K562 (cell line): ENCODE measurements at regions not wholly inside any gene's neighbourhood (a gene's known extent, or its start where the extent isn't known, plus 50 kb on each side); places are given as distances from the start of the nearest gene placed in this dataset.

Source experiments
- ATAC-seq: fragments of 200-7000 bp; cut with Tn5 transposase; 3 replicates; pipeline ENCODE4 v1.9.1; 2020; ENCODE audit warnings: moderate library complexity
- BruUV-seq: library from RNA; stranded (reverse); fragments of 400-500 nt; replicated peaks from 2 replicates; lab custom pipeline; 2021; lab: Mats Ljungman, UMichigan
- CTCF ChIA-PET: fragments of 300-600 bp; formaldehyde crosslinking; extraction: SDS; loops from one replicate; lab custom pipeline; 2021; ENCODE audit warnings: low intra/inter-chr PET ratio; lab: Yijun Ruan, JAX
- POLR2A ChIA-PET: fragments of 300-600, 350-650 bp; sonication (Branson Sonifier 250); formaldehyde crosslinking; extraction: SDS; loops from one replicate; lab custom pipeline; 2021; ENCODE audit warnings: antibody characterized with exemption, inconsistent platforms; lab: Yijun Ruan, JAX
- DNase-seq, 4 experiments: peaks; one replicate each; pipeline versions ENCODE4 v3.0.0 to v3.0.0-alpha.2; 2011 to 2018; ENCODE audit warnings: low spot score in 3 of 4, mixed read lengths in 3 of 4; ENCODE audit errors: extremely low read depth in 1 of 4
- FAIRE-seq: peaks from 2 replicates; lab custom pipeline; 2011; peaks lifted over from hg19 to GRCh38; lab: Jason Lieb, UNC
- H2AFZ ChIP-seq: 2 replicates; pipeline ENCODE4 v1.6.0; 2011; ENCODE audit warnings: low read depth, low read length, control low read depth, inconsistent platforms
- H3K27ac ChIP-seq: fragments of 200-600 bp; 3 replicates; pipeline ENCODE4 v1.8.0; 2011; ENCODE audit warnings: low read depth, mild to moderate bottlenecking, control low read depth, inconsistent platforms, low read length, moderate library complexity, mixed read lengths; ENCODE audit errors: extremely low read depth
- H3K27me3 ChIP-seq, 2 experiments: fragments of 300-600 bp in 1 of 2; 2 replicates in 1 of 2; 3 replicates in 1 of 2; pipeline versions ENCODE4 v1.6.0 to v1.8.0; 2011; ENCODE audit warnings: inconsistent platforms in 2 of 2, low read length in 2 of 2, mild to moderate bottlenecking in 1 of 2, mixed read lengths in 1 of 2, moderate library complexity in 1 of 2; ENCODE audit not compliant: control insufficient read depth in 2 of 2, insufficient read depth in 2 of 2
- H3K36me3 ChIP-seq: fragments of 300-600 bp; 3 replicates; pipeline ENCODE4 v1.8.0; 2011; ENCODE audit warnings: mild to moderate bottlenecking, low read length, inconsistent platforms; ENCODE audit not compliant: control insufficient read depth, insufficient read depth
- H3K4me1 ChIP-seq, 2 experiments: fragments of 200-600 bp in 1 of 2; replicated peaks in 1 of 2; 2 replicates in 1 of 2; 3 replicates in 1 of 2; pipeline versions ENCODE4 v1.5.1 to v1.8.0; 2011; ENCODE audit warnings: inconsistent platforms in 2 of 2, low read length in 2 of 2, mild to moderate bottlenecking in 1 of 2, mixed read lengths in 1 of 2, moderate library complexity in 1 of 2; ENCODE audit not compliant: control insufficient read depth in 2 of 2, insufficient read depth in 2 of 2
- H3K4me2 ChIP-seq: 2 replicates; pipeline ENCODE4 v1.6.1; 2011; ENCODE audit warnings: low read length, control low read depth, inconsistent platforms, mixed read lengths; ENCODE audit not compliant: insufficient read depth
- H3K4me3 ChIP-seq: fragments of 200-600 bp; sonication (generic), shearing (Covaris generic); 2 replicates; pipeline ENCODE4 v1.5.1; 2016; ENCODE audit warnings: control low read depth, inconsistent platforms
- H3K79me2 ChIP-seq: fragments of 200-600 bp; 3 replicates; pipeline ENCODE4 v1.8.0; 2011; ENCODE audit warnings: low read length, inconsistent platforms; ENCODE audit not compliant: control insufficient read depth, insufficient read depth
- H3K9ac ChIP-seq, 2 experiments: 2 replicates each; pipeline versions ENCODE4 v1.6.0 to v1.6.1; 2011; ENCODE audit warnings: low read depth in 2 of 2, low read length in 2 of 2, control low read depth in 1 of 2, inconsistent platforms in 1 of 2, mild to moderate bottlenecking in 1 of 2, mixed read lengths in 1 of 2; ENCODE audit not compliant: insufficient read depth in 1 of 2
- H3K9me1 ChIP-seq: one replicate; pipeline ENCODE4 v1.6.0; 2011; ENCODE audit warnings: inconsistent platforms, mild to moderate bottlenecking, low read length, moderate library complexity; ENCODE audit not compliant: control insufficient read depth, insufficient read depth
- H3K9me3 ChIP-seq: replicated peaks from 2 replicates; pipeline ENCODE4 v1.5.1; 2011; ENCODE audit warnings: low read depth, low read length, inconsistent platforms; ENCODE audit not compliant: control insufficient read depth, insufficient read depth
- H4K20me1 ChIP-seq: replicated peaks from 2 replicates; pipeline ENCODE4 v1.6.1; 2011; ENCODE audit warnings: low read length, inconsistent platforms, mixed read lengths; ENCODE audit not compliant: control insufficient read depth, insufficient read depth
- ATF7 ChIP-seq: fragments of 450-650 bp; IDR thresholded peaks from 2 replicates; pipeline ENCODE4 v1.7.1; 2014; ENCODE audit warnings: mild to moderate bottlenecking, moderate library complexity
- CBX3 ChIP-seq, 2 experiments: IDR thresholded peaks; 1 replicate in 1 of 2; 2 replicates in 1 of 2; pipeline ENCODE4 v1.6.1; 2012; ENCODE audit warnings: inconsistent platforms in 2 of 2, low read length in 2 of 2, borderline replicate concordance in 1 of 2, control low read depth in 1 of 2
- DPF2 ChIP-seq: fragments of 450-650 bp; IDR thresholded peaks from 2 replicates; pipeline ENCODE4 v1.6.1; 2016
- ELF2 ChIP-seq: fragments of 250-450 bp; sonication (Bioruptor Pico); IDR thresholded peaks from 2 replicates; pipeline ENCODE4 v1.5.0; 2021; ENCODE audit warnings: mild to moderate bottlenecking
- ETV1 ChIP-seq: fragments of 450-650 bp; conservative IDR thresholded peaks from 2 replicates; pipeline ENCODE4 v1.6.1; 2016; ENCODE audit warnings: missing genetic modification characterization, control low read depth, low read depth, missing compliant biosample characterization
- GMEB1 ChIP-seq: fragments of 250-450 bp; sonication (Bioruptor Pico); IDR thresholded peaks from 2 replicates; pipeline ENCODE4 v1.4.0; 2020; ENCODE audit warnings: mild to moderate bottlenecking
- ILF3 ChIP-seq: fragments of 450-650 bp; IDR thresholded peaks from 2 replicates; pipeline ENCODE4 v1.6.1; 2018; ENCODE audit warnings: antibody characterized with exemption, mild to moderate bottlenecking, moderate library complexity, borderline replicate concordance
- KAT7 ChIP-seq: sonication (generic); formaldehyde crosslinking; IDR thresholded peaks from 2 replicates; pipeline ENCODE4 v1.8.0; 2022; ENCODE audit warnings: missing genetic modification reagents, mild to moderate bottlenecking, borderline replicate concordance
- MXI1 ChIP-seq: IDR thresholded peaks from 2 replicates; pipeline ENCODE4 v1.6.1; 2011; ENCODE audit warnings: low read depth, mild to moderate bottlenecking, improper control_type of control experiment, low read length
- NUFIP1 ChIP-seq: fragments of 450-650 bp; IDR thresholded peaks from 2 replicates; pipeline ENCODE4 v1.6.1; 2018; ENCODE audit not compliant: partially characterized antibody
- PRMT5 ChIP-seq: sonication (generic); formaldehyde crosslinking; IDR thresholded peaks from 2 replicates; pipeline ENCODE4 v1.5.0; 2020; ENCODE audit warnings: missing genetic modification reagents
- SNRNP70 ChIP-seq: fragments of 200-400 bp; formaldehyde crosslinking; optimal IDR thresholded peaks from 2 replicates; pipeline ENCODE3; 2017; ENCODE audit warnings: low read depth, low read length
- SP1 ChIP-seq: sonication (generic); formaldehyde crosslinking; IDR thresholded peaks from 2 replicates; pipeline ENCODE4 v1.8.1; 2022; ENCODE audit warnings: mild to moderate bottlenecking, missing genetic modification reagents
- ZNF143 ChIP-seq: sonication (generic); formaldehyde crosslinking; IDR thresholded peaks from 2 replicates; pipeline ENCODE4 v1.9.0; 2022; ENCODE audit warnings: mild to moderate bottlenecking, missing genetic modification reagents
- ZNF239 ChIP-seq: fragments of 250-450 bp; sonication (Bioruptor Pico); IDR thresholded peaks from 2 replicates; pipeline ENCODE4 v1.4.0; 2020; ENCODE audit warnings: mild to moderate bottlenecking
- ZNF274 ChIP-seq: IDR thresholded peaks from 2 replicates; pipeline ENCODE4 v1.6.1; 2011; ENCODE audit warnings: low read depth, mild to moderate bottlenecking, low read length, moderate library complexity, borderline replicate concordance
- ZNF511 ChIP-seq: sonication (generic); formaldehyde crosslinking; IDR thresholded peaks from 2 replicates; pipeline ENCODE4 v1.8.0; 2022; ENCODE audit warnings: mild to moderate bottlenecking, missing genetic modification reagents
- WGBS: fragments of 100-300 bp; shearing (Covaris generic); methylation state at CpG from one replicate; pipeline ENCODE4 v1.1.6; 2016; ENCODE audit warnings: low coverage, mixed read lengths; ENCODE audit not compliant: insufficient coverage; ENCODE audit errors: missing lambda C conversion rate; 5-methylcytosine and 5-hydroxymethylcytosine counted together
- in situ Hi-C: fragments of 300-500 bp; cut with MboI; formaldehyde crosslinking; loops from 4 replicates; pipeline ENCODE4 v1.15.0; 2018; ENCODE audit warnings: inconsistent platforms, mixed read lengths
- intact Hi-C: fragments of 100-400 bp; cut with micrococcal nuclease; formaldehyde crosslinking; loops from 2 replicates; pipeline ENCODE4 v1.14.2; 2022

GRCh38 chr2:75865702-75866101, 155.0 kb upstream of the GCFC2 start:
- H3K4me2 ChIP-seq, result no peak overlapping the region
- CTCF ChIA-PET, result no interaction called here
- in situ Hi-C loops, result no loop called here
- TF ChIP-seq ATF7 (no peak), DPF2 (no peak), SP1 (CRISPR knock-in tag) (no peak), SNRNP70 (no peak), ZNF274 (no peak), CBX3 (IDR thresholded peaks at IDR 0.05; ENCODE audit: borderline replicate concordance in 1 of 2, low read length in 2 of 2) (no peak), ZNF511 (CRISPR knock-in tag) (no peak), ILF3 (no peak), ZNF143 (CRISPR knock-in tag) (no peak), ZNF239 (CRISPR knock-in tag) (no peak), GMEB1 (CRISPR knock-in tag) (no peak), PRMT5 (no peak), NUFIP1 (no peak), KAT7 (CRISPR knock-in tag) (no peak), ELF2 (CRISPR knock-in tag) (no peak), ETV1 (no peak), MXI1 (no peak)

More at GRCh38 chr2:75865702-75866101, 155.0 kb upstream of the GCFC2 start:
- H3K4me1 ChIP-seq, result no peaks in the 10 kb centered on the region
- no peaks in the 10 kb centered on the region for H4K20me1 ChIP-seq
- no peaks in the 10 kb centered on the region for H3K79me2 ChIP-seq
- no peak overlapping the region for H2AFZ ChIP-seq
- ATAC-seq (no peak), FAIRE-seq (no peak), DNase-seq (no peak)
- intact Hi-C loops, result no loop called here
- no peaks in the 10 kb centered on the region for H3K9me1 ChIP-seq
- WGBS, result 0% methylated on average over 8 of the region's 8 CpGs
- H3K36me3 ChIP-seq, result no peaks in the 10 kb centered on the region
- POLR2A ChIA-PET, result no interaction called here
- H3K4me3 ChIP-seq, result no peak overlapping the region
- peaks cover 0 to 2% of the 10 kb centered on the region in 2 experiments; a peak in 1 of 5 replicates for H3K27me3 ChIP-seq
- no peak overlapping the region for H3K9ac ChIP-seq
- H3K27ac ChIP-seq, result no peak overlapping the region
- no TSS peak for BruUV-seq
- no peaks in the 10 kb centered on the region for H3K9me3 ChIP-seq
